IMR-90 (cell line): ENCODE measurements at regions not wholly inside any gene's neighbourhood (a gene's known extent, or its start where the extent isn't known, plus 50 kb on each side); places are given as distances from the start of the nearest gene placed in this dataset.

ENCODE experiments used
- ATAC-seq: fragments of 200-7000 bp; cut with Tn5 transposase; 2 replicates; pipeline ENCODE4 v1.9.1; 2020; ENCODE audit warnings: low read depth, mild to moderate bottlenecking, moderate library complexity
- BruUV-seq: library from RNA; stranded (reverse); fragments of 400-500 nt; replicated peaks from 2 replicates; lab custom pipeline; 2021; lab: Mats Ljungman, UMichigan
- CTCF ChIA-PET: fragments of 300-600 bp; formaldehyde crosslinking; extraction: SDS; loops from one replicate; lab custom pipeline; 2021; ENCODE audit warnings: antibody characterized with exemption; lab: Yijun Ruan, JAX
- POLR2A ChIA-PET: fragments of 300-600 bp; sonication (Branson Sonifier 250); formaldehyde crosslinking; loops from one replicate; lab custom pipeline; 2022; ENCODE audit warnings: antibody characterized with exemption; ENCODE audit not compliant: unreplicated experiment; lab: Charles Lee
- DNase-seq: peaks from one replicate; pipeline ENCODE4 v3.0.0; 2013
- H2AFZ ChIP-seq: replicated peaks from 2 replicates; pipeline ENCODE3; 2013; ENCODE audit warnings: low read length, mild to moderate bottlenecking; ENCODE audit not compliant: poor library complexity
- H2AK5ac ChIP-seq: 2 replicates; pipeline ENCODE4 v1.6.1; 2013; ENCODE audit warnings: low read depth, low read length, inconsistent platforms
- H2AK9ac ChIP-seq: replicated peaks from 2 replicates; pipeline ENCODE3; 2013; ENCODE audit warnings: mild to moderate bottlenecking, low read depth, low read length, moderate library complexity; ENCODE audit not compliant: poor library complexity
- H2BK120ac ChIP-seq: 2 replicates; pipeline ENCODE4 v1.6.1; 2013; ENCODE audit warnings: low read depth, low read length, inconsistent platforms
- H2BK15ac ChIP-seq: 3 replicates; pipeline ENCODE4 v1.6.1; 2013; ENCODE audit warnings: low read depth, low read length, inconsistent platforms
- H2BK20ac ChIP-seq: 2 replicates; pipeline ENCODE4 v1.6.1; 2013; ENCODE audit warnings: low read depth, mild to moderate bottlenecking, inconsistent platforms, low read length, moderate library complexity
- H2BK5ac ChIP-seq: 2 replicates; pipeline ENCODE4 v1.6.1; 2013; ENCODE audit warnings: mild to moderate bottlenecking, low read depth, low read length, inconsistent platforms; ENCODE audit not compliant: poor library complexity, severe bottlenecking
- H3K14ac ChIP-seq: replicated peaks from 2 replicates; pipeline ENCODE4 v1.6.1; 2013; ENCODE audit warnings: low read depth, low read length, inconsistent platforms
- H3K18ac ChIP-seq: 2 replicates; pipeline ENCODE4 v1.6.1; 2013; ENCODE audit warnings: low read depth, low read length, control low read depth
- H3K23ac ChIP-seq: 2 replicates; pipeline ENCODE4 v1.6.1; 2013; ENCODE audit warnings: low read depth, low read length, inconsistent platforms
- H3K27ac ChIP-seq: 2 replicates; pipeline ENCODE4 v1.5.1; 2013; ENCODE audit warnings: mild to moderate bottlenecking, control low read depth, low read length; ENCODE audit not compliant: insufficient read depth
- H3K27me3 ChIP-seq: 2 replicates; pipeline ENCODE4 v1.6.1; 2013; ENCODE audit warnings: low read length; ENCODE audit not compliant: control insufficient read depth, insufficient read depth
- H3K36me3 ChIP-seq: 2 replicates; pipeline ENCODE4 v1.6.1; 2013; ENCODE audit warnings: low read length, mixed read lengths; ENCODE audit not compliant: control insufficient read depth, insufficient read depth
- H3K4ac ChIP-seq: 2 replicates; pipeline ENCODE4 v1.6.1; 2013; ENCODE audit warnings: low read depth, low read length, inconsistent platforms
- H3K4me1 ChIP-seq: 2 replicates; pipeline ENCODE4 v1.6.1; 2013; ENCODE audit warnings: low read length, mixed read lengths; ENCODE audit not compliant: control insufficient read depth, insufficient read depth
- H3K4me2 ChIP-seq: 2 replicates; pipeline ENCODE4 v1.6.1; 2013; ENCODE audit warnings: low read depth, mild to moderate bottlenecking, control low read depth, low read length, moderate library complexity
- H3K4me3 ChIP-seq: 2 replicates; pipeline ENCODE4 v1.5.1; 2013; ENCODE audit warnings: low read depth, mild to moderate bottlenecking, control low read depth, low read length, moderate library complexity; ENCODE audit not compliant: insufficient read depth
- H3K56ac ChIP-seq: 2 replicates; pipeline ENCODE4 v1.6.1; 2013; ENCODE audit warnings: low read length, inconsistent platforms; ENCODE audit not compliant: insufficient read depth; ENCODE audit errors: extremely low read depth
- H3K79me1 ChIP-seq, 2 experiments: 2 replicates each; pipeline ENCODE4 v1.6.1; 2013; ENCODE audit warnings: low read length in 2 of 2, inconsistent platforms in 1 of 2, low read depth in 1 of 2
- H3K9ac ChIP-seq: 2 replicates; pipeline ENCODE4 v1.6.1; 2013; ENCODE audit warnings: low read depth, low read length, control low read depth
- H3K9me1 ChIP-seq: 2 replicates; pipeline ENCODE4 v1.6.1; 2013; ENCODE audit warnings: low read length, inconsistent platforms; ENCODE audit not compliant: insufficient read depth
- H3K9me3 ChIP-seq: 2 replicates; pipeline ENCODE4 v1.6.1; 2013; ENCODE audit warnings: low read length; ENCODE audit not compliant: control insufficient read depth, insufficient read depth
- H4K20me1 ChIP-seq: 2 replicates; pipeline ENCODE4 v1.6.1; 2013; ENCODE audit warnings: low read length, inconsistent platforms; ENCODE audit not compliant: insufficient read depth
- H4K5ac ChIP-seq: 2 replicates; pipeline ENCODE4 v1.6.1; 2013; ENCODE audit warnings: mild to moderate bottlenecking, low read depth, low read length, control low read depth
- H4K8ac ChIP-seq, 2 experiments: 2 replicates each; pipeline ENCODE4 v1.6.1; 2013; ENCODE audit warnings: low read depth in 2 of 2, low read length in 2 of 2, control low read depth in 1 of 2, inconsistent platforms in 1 of 2
- H4K91ac ChIP-seq: 2 replicates; pipeline ENCODE4 v1.6.1; 2013; ENCODE audit warnings: low read depth, low read length, inconsistent platforms; ENCODE audit not compliant: insufficient read depth
- BHLHE40 ChIP-seq: fragments of 150-350 bp; IDR thresholded peaks from 2 replicates; pipeline ENCODE4 v1.6.1; 2016; ENCODE audit warnings: mild to moderate bottlenecking, low read depth, low read length
- CEBPB ChIP-seq: IDR thresholded peaks from 2 replicates; pipeline ENCODE4 v1.6.1; 2012; ENCODE audit warnings: low read depth, low read length, improper control_type of control experiment
- CHD1 ChIP-seq: IDR thresholded peaks from 2 replicates; pipeline ENCODE4 v1.6.1; 2012; ENCODE audit warnings: low read depth, low read length, improper control_type of control experiment
- ELK1 ChIP-seq: fragments of 150-350 bp; IDR thresholded peaks from 2 replicates; pipeline ENCODE4 v1.6.1; 2016; ENCODE audit warnings: low read depth, mild to moderate bottlenecking, low read length, moderate library complexity, borderline replicate concordance
- MAZ ChIP-seq: IDR thresholded peaks from 2 replicates; pipeline ENCODE4 v1.6.1; 2012; ENCODE audit warnings: low read depth, mild to moderate bottlenecking, low read length, improper control_type of control experiment, moderate library complexity, borderline replicate concordance
- MXI1 ChIP-seq: IDR thresholded peaks from 2 replicates; pipeline ENCODE4 v1.6.1; 2012; ENCODE audit warnings: low read depth, mild to moderate bottlenecking, low read length, moderate library complexity, borderline replicate concordance
- RCOR1 ChIP-seq: IDR thresholded peaks from 2 replicates; pipeline ENCODE4 v1.6.1; 2012; ENCODE audit warnings: mild to moderate bottlenecking, low read length, improper control_type of control experiment; ENCODE audit not compliant: insufficient replicate concordance
- SMC3 ChIP-seq: fragments of 150-350 bp; IDR thresholded peaks from 2 replicates; pipeline ENCODE4 v1.6.1; 2016; ENCODE audit warnings: low read depth, mild to moderate bottlenecking, antibody characterized with exemption, low read length, moderate library complexity
- USF2 ChIP-seq: fragments of 150-350 bp; IDR thresholded peaks from 2 replicates; pipeline ENCODE4 v1.6.1; 2017; ENCODE audit warnings: mild to moderate bottlenecking, antibody characterized with exemption, low read length, low read depth
- WGBS, 2 experiments: methylation state at CpG; one replicate each; pipeline versions ENCODE4 v1.1.5 to v1.1.7; 2013; ENCODE audit warnings: missing lambda C conversion rate in 2 of 2; ENCODE audit not compliant: insufficient read length in 1 of 2; ENCODE audit errors: extremely low coverage in 2 of 2; 5-methylcytosine and 5-hydroxymethylcytosine counted together
- dilution Hi-C: fragments of 300-500 bp; cut with HindIII; formaldehyde crosslinking; loops from one replicate; pipeline ENCODE4 v1.14.3; 2018; ENCODE audit warnings: low sequenced_read_pairs; ENCODE audit not compliant: unreplicated experiment
- in situ Hi-C: fragments of 300-500 bp; cut with MboI; formaldehyde crosslinking; loops from 3 replicates; pipeline ENCODE4 v1.14.3; 2019; ENCODE audit warnings: low sequenced_read_pairs, inconsistent platforms, mixed read lengths
- intact Hi-C: fragments of 100-400 bp; cut with micrococcal nuclease; formaldehyde crosslinking; loops from 2 replicates; pipeline ENCODE4 v1.10.0; 2022
- TF ChIP-seq, protein P1 (sequence below): conservative IDR thresholded peaks from 2 replicates; pipeline ENCODE4 v1.5.1; 2012; ENCODE audit warnings: mild to moderate bottlenecking, low read depth, low read length, improper control_type of control experiment

- Histone ChIP-seq H3K79me1 (no peaks in the 10 kb centered on the region), H2BK15ac (no peak overlapping the region), H3K27me3 (no peaks in the 10 kb centered on the region), H4K5ac (no peak overlapping the region), H3K27ac (no peak overlapping the region), H3K4me1 (no peaks in the 10 kb centered on the region), H3K4me3 (no peak overlapping the region), H2AK5ac (no peak overlapping the region), H3K56ac (no peak overlapping the region), H3K36me3 (no peaks in the 10 kb centered on the region), H3K9me1 (no peaks in the 10 kb centered on the region), H2AFZ (no peak overlapping the region), H3K9ac (no peak overlapping the region), H2BK20ac (no peak overlapping the region), H3K4me2 (no peak overlapping the region), H3K4ac (no peak overlapping the region), H3K23ac (no peak overlapping the region), H4K8ac (no peak overlapping the region), H3K18ac (no peak overlapping the region), H2BK120ac (no peak overlapping the region), H4K20me1 (no peaks in the 10 kb centered on the region), H2AK9ac (no peak overlapping the region), H4K91ac (no peak overlapping the region), H2BK5ac (no peak overlapping the region), H3K14ac (no peak overlapping the region), H3K9me3 (peaks cover 7% of the 10 kb centered on the region)
- ChIA-PET CTCF (no interaction called here), POLR2A (no interaction called here)
- TF ChIP-seq CEBPB (no peak), SMC3 (no peak), ELK1 (no peak), USF2 (no peak), CHD1 (no peak), RCOR1 (no peak), MXI1 (no peak), MAZ (no peak), BHLHE40 (no peak)
- TF ChIP-seq, protein P1, sequence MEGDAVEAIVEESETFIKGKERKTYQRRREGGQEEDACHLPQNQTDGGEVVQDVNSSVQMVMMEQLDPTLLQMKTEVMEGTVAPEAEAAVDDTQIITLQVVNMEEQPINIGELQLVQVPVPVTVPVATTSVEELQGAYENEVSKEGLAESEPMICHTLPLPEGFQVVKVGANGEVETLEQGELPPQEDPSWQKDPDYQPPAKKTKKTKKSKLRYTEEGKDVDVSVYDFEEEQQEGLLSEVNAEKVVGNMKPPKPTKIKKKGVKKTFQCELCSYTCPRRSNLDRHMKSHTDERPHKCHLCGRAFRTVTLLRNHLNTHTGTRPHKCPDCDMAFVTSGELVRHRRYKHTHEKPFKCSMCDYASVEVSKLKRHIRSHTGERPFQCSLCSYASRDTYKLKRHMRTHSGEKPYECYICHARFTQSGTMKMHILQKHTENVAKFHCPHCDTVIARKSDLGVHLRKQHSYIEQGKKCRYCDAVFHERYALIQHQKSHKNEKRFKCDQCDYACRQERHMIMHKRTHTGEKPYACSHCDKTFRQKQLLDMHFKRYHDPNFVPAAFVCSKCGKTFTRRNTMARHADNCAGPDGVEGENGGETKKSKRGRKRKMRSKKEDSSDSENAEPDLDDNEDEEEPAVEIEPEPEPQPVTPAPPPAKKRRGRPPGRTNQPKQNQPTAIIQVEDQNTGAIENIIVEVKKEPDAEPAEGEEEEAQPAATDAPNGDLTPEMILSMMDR, result no peak
- intact Hi-C loops (no loop called here), dilution Hi-C loops (no loop called here), in situ Hi-C loops (no loop called here)
- ATAC-seq, result no peak
- BruUV-seq, result no TSS peak
- WGBS, 2 experiments, result no CpG with 5 or more reads among the region's 4 CpGs
- no peak for DNase-seq
Observed at GRCh38 chr5:12659686-12660085, 755.4 kb upstream of the CTNND2 start.
